ENCODE measurements at regions not wholly inside any gene's neighbourhood (a gene's known extent, or its start where the extent isn't known, plus 50 kb on each side); places are given as distances from the start of the nearest gene placed in this dataset.

DNA sequence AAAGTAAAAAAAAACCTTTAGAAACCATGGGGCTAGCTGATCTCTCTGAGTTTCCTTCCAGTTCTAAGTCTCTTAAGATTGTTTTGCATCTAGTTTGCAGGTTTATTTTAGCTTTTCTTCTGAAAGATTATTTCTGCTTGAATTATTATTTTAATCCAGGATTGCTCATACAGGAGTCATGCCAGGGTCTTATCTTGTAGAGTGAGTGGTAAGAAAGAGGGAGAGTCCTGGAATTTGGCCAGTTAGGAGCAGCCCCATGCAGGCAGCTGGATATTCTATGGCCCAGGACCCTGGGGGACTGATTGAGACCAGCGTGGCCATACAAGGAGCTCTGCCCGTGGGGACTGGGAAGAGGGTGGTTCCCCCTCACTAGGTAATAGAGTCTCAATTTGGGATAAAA is 178.9 kb upstream of the HEY2 start:
- no peaks in the 10 kb centered on the region for H3K36me3 Mint-ChIP-seq (ENCODE audit: low read depth)
- no peaks in the 10 kb centered on the region for H3K4me1 Mint-ChIP-seq
- H3K4me3 Mint-ChIP-seq, result no peak overlapping the region
- H3K27ac Mint-ChIP-seq, result no peak overlapping the region
- TF ChIP-seq CTCF (IDR thresholded peaks at IDR 0.05; ENCODE audit: unreplicated experiment in 3 of 3), result no peak
- H3K9me3 Mint-ChIP-seq, result no peaks in the 10 kb centered on the region
- H3K27me3 Mint-ChIP-seq (ENCODE audit: low read depth), result peaks cover 13% of the 10 kb centered on the region

DNA sequence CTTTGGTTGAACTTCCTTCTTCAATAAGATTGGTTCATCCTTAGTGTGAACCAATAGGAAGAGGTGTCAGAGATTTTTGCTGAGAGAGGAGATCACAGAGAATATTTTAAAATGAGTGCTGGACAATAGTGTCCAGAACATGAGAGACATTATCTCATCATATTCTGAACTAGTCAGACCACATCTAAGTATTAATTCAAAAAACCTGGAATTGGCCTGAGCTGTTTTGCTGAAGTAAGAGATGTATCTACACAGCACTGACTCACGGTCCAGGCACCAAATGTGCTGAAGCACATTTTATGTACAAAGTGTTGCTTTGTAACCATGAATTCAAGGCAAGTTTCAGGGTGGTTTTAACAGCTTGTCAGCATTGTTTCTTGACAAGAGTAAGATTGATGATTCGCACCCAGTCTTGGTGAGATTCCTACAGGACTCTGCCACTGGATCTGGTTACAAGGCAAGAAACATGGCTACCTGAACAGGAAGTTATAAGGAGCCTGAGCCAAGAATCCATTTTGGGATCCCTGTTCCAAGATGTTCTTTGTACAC is 178.2 kb upstream of the HEY2 start:
- H3K27ac Mint-ChIP-seq, result no peak overlapping the region
- no peaks in the 10 kb centered on the region for H3K9me3 Mint-ChIP-seq
- H3K27me3 Mint-ChIP-seq (ENCODE audit: low read depth), result peaks cover 13% of the 10 kb centered on the region
- no peaks in the 10 kb centered on the region for H3K4me1 Mint-ChIP-seq
- H3K4me3 Mint-ChIP-seq, result no peak overlapping the region
- H3K36me3 Mint-ChIP-seq (ENCODE audit: low read depth), result no peaks in the 10 kb centered on the region
- no peak for TF ChIP-seq CTCF (IDR thresholded peaks at IDR 0.05; ENCODE audit: unreplicated experiment in 3 of 3)

DNA sequence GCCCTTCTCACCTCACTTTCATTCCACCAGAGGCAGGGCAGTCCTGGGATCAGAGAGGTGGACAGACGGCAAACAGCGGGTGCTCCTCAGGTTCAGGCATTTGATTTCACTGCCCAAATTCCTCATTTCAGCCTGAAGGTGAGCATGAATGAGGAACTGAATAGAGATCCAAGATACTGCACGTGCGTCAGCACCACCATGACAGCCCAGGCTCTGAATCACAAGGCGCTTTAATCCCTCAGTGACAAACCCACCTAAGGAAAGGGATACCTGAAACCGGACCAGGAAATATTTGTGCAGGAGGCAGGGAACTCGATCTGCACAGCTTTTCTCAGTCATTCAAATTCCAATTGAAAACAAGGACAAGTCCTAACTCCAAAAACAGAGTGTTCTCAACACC is 174.8 kb upstream of the HEY2 start:
- Mint-ChIP-seq H3K36me3 (ENCODE audit: low read depth) (no peaks in the 10 kb centered on the region), H3K27me3 (ENCODE audit: low read depth) (peaks cover 13% of the 10 kb centered on the region), H3K4me1 (peaks cover 7% of the 10 kb centered on the region)

GRCh38 chr6:125577124-125577662 is 172.2 kb upstream of the HEY2 start:
- Mint-ChIP-seq H3K27me3 (ENCODE audit: low read depth) (peaks cover 13% of the 10 kb centered on the region), H3K4me3 (no peak overlapping the region)
- TF ChIP-seq CTCF (IDR thresholded peaks at IDR 0.05; ENCODE audit: unreplicated experiment in 3 of 3), result no peak

More for the DNA sequence above, 174.8 kb upstream of the HEY2 start:
- no peak overlapping the region for H3K4me3 Mint-ChIP-seq
- no peak overlapping the region for H3K27ac Mint-ChIP-seq
- TF ChIP-seq CTCF (IDR thresholded peaks at IDR 0.05; ENCODE audit: unreplicated experiment in 3 of 3), result no peak
- H3K9me3 Mint-ChIP-seq, result no peaks in the 10 kb centered on the region

DNA sequence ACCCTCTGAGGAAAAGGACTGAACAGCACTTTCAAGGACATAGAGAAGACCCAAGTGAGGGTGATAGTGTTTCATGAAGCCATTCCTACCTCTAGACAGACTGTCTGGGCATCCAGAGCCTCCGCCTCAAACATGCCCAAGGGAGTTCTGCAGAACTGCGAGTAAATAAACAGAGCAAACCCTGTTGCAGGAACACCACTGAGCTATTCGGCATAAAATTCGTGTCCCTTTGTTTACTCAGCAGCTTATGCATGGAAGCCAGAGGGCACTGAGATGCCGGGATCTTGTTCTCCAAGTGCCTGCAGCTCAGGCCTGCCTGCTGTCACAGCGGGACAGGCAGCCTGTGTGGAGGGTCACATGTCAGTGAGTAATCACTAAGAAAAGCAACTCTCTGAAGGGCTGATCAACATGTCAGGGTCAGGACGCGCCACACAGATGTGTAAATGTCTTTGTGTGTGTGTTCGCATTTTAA is 164.9 kb upstream of the HEY2 start:
- peaks cover 24% of the 10 kb centered on the region for H3K4me1 Mint-ChIP-seq
- H3K27ac Mint-ChIP-seq, result peak overlapping the region in 2 of 3 experiments; percentile 38 to 44
- TF ChIP-seq CTCF (IDR thresholded peaks at IDR 0.05; ENCODE audit: unreplicated experiment in 3 of 3), result no peak
- no peaks in the 10 kb centered on the region for H3K27me3 Mint-ChIP-seq (ENCODE audit: low read depth)
- no peaks in the 10 kb centered on the region for H3K9me3 Mint-ChIP-seq
- H3K36me3 Mint-ChIP-seq (ENCODE audit: low read depth), result no peaks in the 10 kb centered on the region
- H3K4me3 Mint-ChIP-seq, result no peak overlapping the region

More at GRCh38 chr6:125577124-125577662, 172.2 kb upstream of the HEY2 start:
- no peak overlapping the region for H3K27ac Mint-ChIP-seq
- no peaks in the 10 kb centered on the region for H3K9me3 Mint-ChIP-seq
- peaks cover 7% of the 10 kb centered on the region for H3K4me1 Mint-ChIP-seq
- H3K36me3 Mint-ChIP-seq (ENCODE audit: low read depth), result no peaks in the 10 kb centered on the region

- Mint-ChIP-seq H3K9me3 (no peaks in the 10 kb centered on the region), H3K4me3 (no peak overlapping the region), H3K27ac (no peak overlapping the region), H3K27me3 (ENCODE audit: low read depth) (no peaks in the 10 kb centered on the region), H3K4me1 (peaks cover 24% of the 10 kb centered on the region), H3K36me3 (ENCODE audit: low read depth) (no peaks in the 10 kb centered on the region)
- TF ChIP-seq CTCF (IDR thresholded peaks at IDR 0.05; ENCODE audit: unreplicated experiment in 3 of 3), result no peak
Measured at GRCh38 chr6:125585470-125585869, 164.0 kb upstream of the HEY2 start.
